ENCODE measurements at regions not wholly inside any gene's neighbourhood (a gene's known extent, or its start where the extent isn't known, plus 50 kb on each side); places are given as distances from the start of the nearest gene placed in this dataset.

DNA sequence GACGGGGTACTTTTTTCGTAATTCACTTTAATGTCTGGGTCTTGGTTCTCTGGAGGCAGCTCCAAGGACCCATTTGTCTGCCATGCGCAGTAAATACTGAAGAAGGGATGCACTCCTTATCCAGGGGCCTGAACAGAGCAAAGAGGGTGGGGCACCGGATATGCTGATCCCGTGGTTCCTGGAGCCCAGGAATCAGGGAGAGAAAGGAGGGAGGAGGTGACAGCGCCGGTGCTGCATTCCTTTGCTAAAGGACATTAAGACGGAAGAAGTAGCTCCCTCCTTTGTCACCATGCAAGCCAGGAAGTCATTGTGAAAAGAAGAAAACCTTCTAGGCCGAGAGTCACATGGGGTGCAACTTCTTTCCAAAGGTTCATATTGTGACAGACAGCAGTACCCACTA lies 1057.7 kb downstream of the VRK1 start:
- TF ChIP-seq, protein P1, sequence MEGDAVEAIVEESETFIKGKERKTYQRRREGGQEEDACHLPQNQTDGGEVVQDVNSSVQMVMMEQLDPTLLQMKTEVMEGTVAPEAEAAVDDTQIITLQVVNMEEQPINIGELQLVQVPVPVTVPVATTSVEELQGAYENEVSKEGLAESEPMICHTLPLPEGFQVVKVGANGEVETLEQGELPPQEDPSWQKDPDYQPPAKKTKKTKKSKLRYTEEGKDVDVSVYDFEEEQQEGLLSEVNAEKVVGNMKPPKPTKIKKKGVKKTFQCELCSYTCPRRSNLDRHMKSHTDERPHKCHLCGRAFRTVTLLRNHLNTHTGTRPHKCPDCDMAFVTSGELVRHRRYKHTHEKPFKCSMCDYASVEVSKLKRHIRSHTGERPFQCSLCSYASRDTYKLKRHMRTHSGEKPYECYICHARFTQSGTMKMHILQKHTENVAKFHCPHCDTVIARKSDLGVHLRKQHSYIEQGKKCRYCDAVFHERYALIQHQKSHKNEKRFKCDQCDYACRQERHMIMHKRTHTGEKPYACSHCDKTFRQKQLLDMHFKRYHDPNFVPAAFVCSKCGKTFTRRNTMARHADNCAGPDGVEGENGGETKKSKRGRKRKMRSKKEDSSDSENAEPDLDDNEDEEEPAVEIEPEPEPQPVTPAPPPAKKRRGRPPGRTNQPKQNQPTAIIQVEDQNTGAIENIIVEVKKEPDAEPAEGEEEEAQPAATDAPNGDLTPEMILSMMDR (IDR thresholded peaks at IDR 0.05; ENCODE audit: extremely low read depth in 1 of 2, insufficient read depth in 1 of 2, low read depth in 1 of 2, low read length in 2 of 2), result no peak
- TF ChIP-seq JUN (IDR thresholded peaks at IDR 0.05; ENCODE audit: borderline replicate concordance, insufficient read depth, insufficient read length, low read depth), result no peak
